GF-D8 (cell line): ENCODE measurements at regions not wholly inside any gene's neighbourhood (a gene's known extent, or its start where the extent isn't known, plus 50 kb on each side); places are given as distances from the start of the nearest gene placed in this dataset.
"Not testable (repeated sequence)": the region's sequence is repeated elsewhere in the genome, so short reads cannot be mapped to it uniquely, and the experiment has no call there.

Experiments
- DNase-seq: peaks from one replicate; lab custom pipeline; 2025; lab: John Stamatoyannopoulos, UW

- no peak for DNase-seq
These were observed 193.0 kb upstream of the THRB start for GRCh38 chr3:24687671-24688070.

- DNase-seq, result no peak
These were observed 193.9 kb upstream of the THRB start for GRCh38 chr3:24688446-24689148.

- DNase-seq, result no peak
These were observed 194.7 kb upstream of the THRB start for GRCh38 chr3:24689353-24689752.

GRCh38 chr3:24690777-24691176 is 196.1 kb upstream of the THRB start:
- no peak for DNase-seq

GRCh38 chr3:24699078-24699477 is 204.4 kb upstream of the THRB start:
- not testable (repeated sequence) for DNase-seq

GRCh38 chr3:24704496-24704895 is 209.8 kb upstream of the THRB start:
- no peak for DNase-seq

- DNase-seq, result no peak
These were observed 213.3 kb upstream of the THRB start for GRCh38 chr3:24707936-24708335.

GRCh38 chr3:24709956-24710355 is 215.3 kb upstream of the THRB start:
- DNase-seq, result no peak

- no peak for DNase-seq
These were observed 218.9 kb upstream of the THRB start for GRCh38 chr3:24713516-24713915.

GRCh38 chr3:24714436-24714835 is 219.8 kb upstream of the THRB start:
- no peak for DNase-seq

GRCh38 chr3:24715171-24715792 is 220.6 kb upstream of the THRB start:
- no peak for DNase-seq

GRCh38 chr3:24722087-24722486 is 227.4 kb upstream of the THRB start:
- DNase-seq, result no peak

GRCh38 chr3:24725514-24726255 is 231.0 kb upstream of the THRB start:
- no peak for DNase-seq

- DNase-seq, result no peak
These were observed 231.8 kb upstream of the THRB start for GRCh38 chr3:24726423-24726822.

GRCh38 chr3:24730173-24730572 is 235.5 kb upstream of the THRB start:
- DNase-seq, result no peak

GRCh38 chr3:24734019-24734418 is 239.4 kb upstream of the THRB start:
- DNase-seq, result no peak

- DNase-seq, result no peak
These were observed 242.1 kb upstream of the THRB start for GRCh38 chr3:24736701-24737100.

- DNase-seq, result no peak
These were observed 245.7 kb upstream of the THRB start for GRCh38 chr3:24740326-24740725.

GRCh38 chr3:24741506-24741905 is 246.9 kb upstream of the THRB start:
- no peak for DNase-seq

GRCh38 chr3:24748520-24748919 is 253.9 kb upstream of the THRB start:
- DNase-seq, result no peak

GRCh38 chr3:24751020-24751419 is 256.4 kb upstream of the THRB start:
- DNase-seq, result no peak

- DNase-seq, result no peak
These were observed 261.6 kb upstream of the THRB start for GRCh38 chr3:24756101-24756888.
